ENCODE measurements at regions not wholly inside any gene's neighbourhood (a gene's known extent, or its start where the extent isn't known, plus 50 kb on each side); places are given as distances from the start of the nearest gene placed in this dataset.
A peak's percentile ranks its signal among the peaks of the same experiment; 100 is the strongest.

GRCh38 chr12:124369827-124370378 is 75.0 kb downstream of the RFLNA start:
- no peak overlapping the region for H3K4me3 ChIP-seq (ENCODE audit: low read length)
- no peak for DNase-seq (ENCODE audit: low read depth)
- TF ChIP-seq, protein P1, sequence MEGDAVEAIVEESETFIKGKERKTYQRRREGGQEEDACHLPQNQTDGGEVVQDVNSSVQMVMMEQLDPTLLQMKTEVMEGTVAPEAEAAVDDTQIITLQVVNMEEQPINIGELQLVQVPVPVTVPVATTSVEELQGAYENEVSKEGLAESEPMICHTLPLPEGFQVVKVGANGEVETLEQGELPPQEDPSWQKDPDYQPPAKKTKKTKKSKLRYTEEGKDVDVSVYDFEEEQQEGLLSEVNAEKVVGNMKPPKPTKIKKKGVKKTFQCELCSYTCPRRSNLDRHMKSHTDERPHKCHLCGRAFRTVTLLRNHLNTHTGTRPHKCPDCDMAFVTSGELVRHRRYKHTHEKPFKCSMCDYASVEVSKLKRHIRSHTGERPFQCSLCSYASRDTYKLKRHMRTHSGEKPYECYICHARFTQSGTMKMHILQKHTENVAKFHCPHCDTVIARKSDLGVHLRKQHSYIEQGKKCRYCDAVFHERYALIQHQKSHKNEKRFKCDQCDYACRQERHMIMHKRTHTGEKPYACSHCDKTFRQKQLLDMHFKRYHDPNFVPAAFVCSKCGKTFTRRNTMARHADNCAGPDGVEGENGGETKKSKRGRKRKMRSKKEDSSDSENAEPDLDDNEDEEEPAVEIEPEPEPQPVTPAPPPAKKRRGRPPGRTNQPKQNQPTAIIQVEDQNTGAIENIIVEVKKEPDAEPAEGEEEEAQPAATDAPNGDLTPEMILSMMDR (conservative IDR thresholded peaks at IDR 0.05; ENCODE audit: low read depth, low read length): no peak

- no peak overlapping the region for H3K4me3 ChIP-seq (ENCODE audit: low read length)
- DNase-seq (ENCODE audit: low read depth): peak; percentile 81
- TF ChIP-seq, protein P1 (conservative IDR thresholded peaks at IDR 0.05; ENCODE audit: low read depth, low read length): peak; percentile 39
Observed at GRCh38 chr12:124369055-124369826, 74.3 kb downstream of the RFLNA start.

- TF ChIP-seq, protein P1 (conservative IDR thresholded peaks at IDR 0.05; ENCODE audit: low read depth, low read length): peak; percentile 30
- DNase-seq (ENCODE audit: low read depth): no peak
- no peak overlapping the region for H3K4me3 ChIP-seq (ENCODE audit: low read length)
Observed at GRCh38 chr12:124368421-124369032, 73.6 kb downstream of the RFLNA start.

DNA sequence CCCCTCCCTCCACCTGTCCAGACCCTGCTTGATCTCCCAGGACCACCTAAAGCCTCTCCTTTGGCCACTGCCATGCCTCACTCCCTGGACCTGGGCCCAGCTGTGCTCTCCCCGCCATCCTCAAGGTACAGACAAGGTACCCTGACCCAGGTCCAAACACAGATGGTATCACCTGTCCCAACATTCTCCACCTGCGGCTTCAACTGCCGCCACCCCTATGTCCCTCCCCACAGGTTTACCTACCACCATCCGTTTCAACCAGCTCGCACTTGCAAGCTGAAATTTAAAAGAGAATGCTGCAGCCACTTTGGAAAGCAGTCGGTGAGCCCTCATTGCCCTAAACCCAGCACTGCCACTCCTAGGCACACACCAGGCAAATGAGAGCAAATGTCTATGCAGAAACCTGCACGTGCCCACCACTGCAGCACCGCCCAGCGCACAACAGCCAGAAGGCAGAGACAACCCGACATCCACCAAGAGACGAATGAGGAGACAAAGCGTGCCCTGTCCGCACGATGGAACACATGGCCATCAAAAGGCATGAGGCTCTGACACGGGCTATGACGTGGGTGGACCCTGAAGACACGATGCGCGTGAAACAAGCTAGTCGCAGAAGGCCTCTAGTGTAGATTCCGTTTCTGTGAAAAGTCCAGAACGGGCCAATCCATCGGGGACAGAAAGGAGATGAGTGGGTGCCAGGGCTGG is 71.0 kb downstream of the RFLNA start:
- DNase-seq (ENCODE audit: low read depth): no peak
- TF ChIP-seq, protein P1 (conservative IDR thresholded peaks at IDR 0.05; ENCODE audit: low read depth, low read length): no peak
- no peak overlapping the region for H3K4me3 ChIP-seq (ENCODE audit: low read length)

All from retinal pigment epithelial cell (primary cell).